AG09309 (cell line): ENCODE measurements at regions not wholly inside any gene's neighbourhood (a gene's known extent, or its start where the extent isn't known, plus 50 kb on each side); places are given as distances from the start of the nearest gene placed in this dataset.
"Not testable (repeated sequence)": the region's sequence is repeated elsewhere in the genome, so short reads cannot be mapped to it uniquely, and the experiment has no call there.

Experiments
- DNase-seq: peaks from one replicate; pipeline ENCODE4 v3.0.0-alpha.2; 2010; ENCODE audit warnings: low read depth
- H3K4me3 ChIP-seq: 2 replicates; pipeline ENCODE4 v1.5.1; 2011; ENCODE audit warnings: mild to moderate bottlenecking, low read depth, low read length, moderate library complexity; ENCODE audit not compliant: control insufficient read depth
- TF ChIP-seq, protein P1 (sequence below): IDR thresholded peaks from 2 replicates; pipeline ENCODE4 v1.5.1; 2011; ENCODE audit warnings: mild to moderate bottlenecking, low read depth, low read length, inconsistent platforms; ENCODE audit not compliant: insufficient read depth, control insufficient read depth; ENCODE audit errors: missing control alignments

DNA sequence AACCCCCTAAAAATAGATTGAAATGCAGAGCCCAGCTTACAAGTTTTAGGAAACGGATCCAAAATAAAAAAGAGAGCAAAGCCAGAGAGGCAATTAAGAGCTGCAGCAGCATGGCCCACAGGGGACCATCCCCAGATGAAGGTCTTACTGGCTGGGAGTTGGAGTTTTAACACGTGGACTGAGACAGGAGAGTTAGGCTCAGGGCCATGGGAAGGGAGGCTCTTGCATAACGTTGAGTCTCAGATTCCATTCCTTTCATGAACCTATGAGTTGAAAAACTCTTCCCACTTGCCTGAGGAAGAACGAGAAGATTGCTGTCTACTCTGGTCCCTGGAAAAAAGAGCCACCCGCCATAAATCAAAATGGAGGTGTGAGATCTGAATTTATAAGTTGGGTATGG is 101.8 kb upstream of the NDUFV2 start:
- TF ChIP-seq, protein P1, sequence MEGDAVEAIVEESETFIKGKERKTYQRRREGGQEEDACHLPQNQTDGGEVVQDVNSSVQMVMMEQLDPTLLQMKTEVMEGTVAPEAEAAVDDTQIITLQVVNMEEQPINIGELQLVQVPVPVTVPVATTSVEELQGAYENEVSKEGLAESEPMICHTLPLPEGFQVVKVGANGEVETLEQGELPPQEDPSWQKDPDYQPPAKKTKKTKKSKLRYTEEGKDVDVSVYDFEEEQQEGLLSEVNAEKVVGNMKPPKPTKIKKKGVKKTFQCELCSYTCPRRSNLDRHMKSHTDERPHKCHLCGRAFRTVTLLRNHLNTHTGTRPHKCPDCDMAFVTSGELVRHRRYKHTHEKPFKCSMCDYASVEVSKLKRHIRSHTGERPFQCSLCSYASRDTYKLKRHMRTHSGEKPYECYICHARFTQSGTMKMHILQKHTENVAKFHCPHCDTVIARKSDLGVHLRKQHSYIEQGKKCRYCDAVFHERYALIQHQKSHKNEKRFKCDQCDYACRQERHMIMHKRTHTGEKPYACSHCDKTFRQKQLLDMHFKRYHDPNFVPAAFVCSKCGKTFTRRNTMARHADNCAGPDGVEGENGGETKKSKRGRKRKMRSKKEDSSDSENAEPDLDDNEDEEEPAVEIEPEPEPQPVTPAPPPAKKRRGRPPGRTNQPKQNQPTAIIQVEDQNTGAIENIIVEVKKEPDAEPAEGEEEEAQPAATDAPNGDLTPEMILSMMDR: no peak
- no peak for DNase-seq
- no peak overlapping the region for H3K4me3 ChIP-seq

DNA sequence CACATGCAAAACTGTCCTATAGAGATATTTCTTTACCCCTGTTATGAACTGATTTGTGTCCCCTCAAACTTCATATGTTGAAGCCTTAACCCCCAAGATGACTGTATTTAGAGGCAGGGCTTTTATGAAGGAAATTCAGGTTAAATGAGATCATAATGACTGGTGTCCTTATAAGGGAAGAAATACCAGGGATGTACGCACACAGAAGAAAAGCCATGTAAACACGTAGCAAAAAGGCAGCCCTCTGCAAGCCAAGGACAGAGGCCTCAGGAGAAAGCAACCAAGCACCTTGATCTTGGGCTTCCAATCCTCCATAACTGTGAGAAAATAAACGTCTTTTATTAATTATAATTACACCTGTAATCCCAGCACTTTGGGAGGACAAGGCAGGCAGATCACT is 101.3 kb upstream of the NDUFV2 start:
- DNase-seq: no peak
- TF ChIP-seq, protein P1: no peak

DNA sequence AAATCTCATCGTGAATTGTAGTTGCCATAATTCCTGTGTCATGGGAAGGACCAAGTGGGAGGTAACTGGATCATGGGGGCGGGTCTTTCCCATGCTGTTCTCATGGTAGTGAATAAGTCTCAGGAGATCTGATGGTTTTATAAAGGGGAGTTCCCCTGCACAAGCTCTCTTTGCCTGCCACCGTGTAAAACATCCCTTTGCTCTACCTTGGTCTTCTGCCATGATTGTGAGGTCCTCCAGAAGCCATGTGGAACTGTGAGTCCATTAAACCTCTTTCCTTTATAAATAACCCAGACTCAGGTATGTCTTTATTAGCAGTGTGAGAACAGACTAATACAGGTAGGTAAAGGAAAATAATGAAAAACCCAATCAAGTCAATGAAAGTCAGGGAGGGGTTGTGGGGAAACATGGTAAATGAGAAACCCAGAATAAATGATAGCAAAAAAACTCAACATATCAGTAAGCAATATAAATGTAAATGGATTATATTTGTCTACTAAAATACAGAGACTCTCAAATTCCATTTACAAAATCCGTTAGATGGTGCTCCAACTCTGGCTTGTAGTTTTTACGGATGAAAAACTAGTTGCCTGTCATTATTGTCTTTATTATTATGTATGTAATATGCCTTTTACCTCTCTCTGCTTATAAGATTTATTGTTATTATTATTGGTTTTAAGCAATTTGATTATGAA is 98.9 kb upstream of the NDUFV2 start:
- DNase-seq: no peak
- TF ChIP-seq, protein P1: no peak

More for the DNA sequence above, 101.3 kb upstream of the NDUFV2 start:
- H3K4me3 ChIP-seq: no peak overlapping the region

DNA sequence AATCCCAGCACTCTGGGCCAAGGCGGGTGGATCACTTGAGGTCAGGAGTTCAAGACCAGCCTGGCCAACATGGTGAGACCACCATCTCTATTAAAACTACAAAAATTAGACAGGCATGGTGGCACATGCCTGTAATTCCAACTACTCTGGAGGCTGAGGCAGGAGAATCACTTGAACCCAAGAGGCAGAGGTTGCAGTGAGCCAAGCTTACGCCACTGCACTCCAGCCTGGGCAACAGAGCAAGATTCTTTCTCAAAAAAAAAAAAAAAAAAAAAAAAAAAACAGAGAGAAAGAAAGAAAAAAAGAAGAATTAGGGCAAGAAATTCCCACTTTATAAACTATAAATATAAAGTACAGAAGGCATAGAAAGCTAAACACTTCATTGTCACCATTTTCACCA is 98.2 kb upstream of the NDUFV2 start:
- DNase-seq, H3K4me3 ChIP-seq: not testable (repeated sequence)

More for the DNA sequence above, 98.9 kb upstream of the NDUFV2 start:
- H3K4me3 ChIP-seq: no peak overlapping the region

DNA sequence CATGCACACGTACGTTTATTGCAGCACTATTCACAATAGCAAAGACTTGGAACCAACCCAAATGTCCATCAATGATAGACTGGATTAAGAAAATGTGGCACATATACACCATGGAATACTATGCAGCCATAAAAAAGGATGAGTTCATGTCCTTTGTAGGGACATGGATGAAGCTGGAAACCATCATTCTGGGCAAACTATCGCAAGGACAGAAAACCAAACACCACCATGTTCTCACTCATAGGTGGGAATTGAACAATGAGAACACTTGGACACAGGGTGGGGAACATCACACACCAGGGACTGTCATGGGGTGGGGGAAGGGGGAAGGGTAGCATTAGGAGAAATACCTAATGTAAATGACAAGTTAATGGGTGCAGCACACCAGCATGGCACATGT is 94.8 kb upstream of the NDUFV2 start:
- not testable (repeated sequence) for H3K4me3 ChIP-seq, DNase-seq

DNA sequence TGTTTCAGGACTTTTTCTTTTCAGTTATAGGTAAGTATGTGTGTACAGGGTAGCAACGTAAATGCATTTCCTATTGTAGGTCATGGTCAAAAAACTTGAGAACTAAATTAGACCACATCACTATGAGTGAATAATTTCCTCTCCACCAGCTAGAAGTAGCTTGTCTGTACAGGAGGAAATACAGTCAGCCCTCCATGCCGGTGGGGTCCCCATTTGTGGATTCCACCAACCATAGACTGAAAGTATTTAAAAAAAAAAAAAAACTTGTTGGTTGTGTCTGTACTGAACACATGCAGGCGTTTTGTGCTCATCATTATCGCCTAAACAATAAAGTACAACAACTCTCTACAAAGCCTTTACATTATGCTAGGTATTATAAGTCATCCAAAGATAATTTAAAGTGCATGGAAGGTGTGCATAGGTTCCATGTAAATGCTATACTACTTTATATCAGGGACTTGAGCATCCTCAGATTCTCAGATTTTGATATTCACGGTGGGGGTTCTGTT is 94.2 kb upstream of the NDUFV2 start:
- DNase-seq: no peak
- no peak overlapping the region for H3K4me3 ChIP-seq

DNA sequence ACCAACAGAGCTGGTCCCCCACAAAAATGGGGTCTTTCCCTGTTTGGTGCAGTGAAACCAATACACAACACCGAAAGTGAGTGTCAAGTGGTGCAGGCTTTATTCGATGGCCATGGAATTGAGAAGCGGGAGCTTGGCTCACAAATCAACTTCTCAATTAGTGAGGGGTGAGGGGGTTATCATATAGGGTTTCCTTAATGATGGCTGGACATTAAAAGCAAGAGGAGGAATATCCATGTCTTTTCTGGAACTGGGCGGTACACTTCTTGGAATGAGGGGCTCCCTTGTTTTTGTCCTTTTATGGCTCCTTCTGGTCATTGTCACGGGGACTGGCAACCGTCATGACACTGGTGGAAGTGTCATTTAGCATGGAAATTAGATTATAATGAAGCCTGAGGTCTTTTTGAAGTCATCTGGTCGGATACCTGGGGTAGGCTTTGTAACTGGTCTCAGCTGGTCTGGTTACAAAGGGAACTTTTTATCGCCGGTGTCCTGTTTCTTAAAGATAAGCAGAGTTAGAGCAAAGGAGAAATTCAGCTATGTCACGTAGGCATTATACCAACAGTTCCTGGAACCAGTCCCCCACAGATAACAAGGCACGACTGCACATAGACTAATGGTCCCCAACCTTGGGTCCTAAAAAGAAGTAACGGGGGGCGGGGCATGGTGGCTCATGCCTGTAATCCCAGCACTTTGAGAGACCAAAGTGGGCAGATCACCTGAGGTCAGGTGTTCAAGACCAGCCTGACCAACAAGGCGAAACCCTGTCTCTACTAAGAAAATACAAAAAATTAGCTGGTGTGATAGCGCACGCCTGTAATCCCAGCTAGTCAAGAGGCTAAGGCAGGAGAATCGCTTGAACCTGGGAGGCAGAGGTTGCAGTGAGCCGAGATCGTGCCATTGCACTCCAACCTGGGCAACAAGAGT is 93.5 kb upstream of the NDUFV2 start:
- TF ChIP-seq, protein P1: no peak
- H3K4me3 ChIP-seq: no peak overlapping the region
- DNase-seq: no peak

More for the DNA sequence above, 94.2 kb upstream of the NDUFV2 start:
- TF ChIP-seq, protein P1: no peak
